Pancreas (tissue), 10 donors: ENCODE measurements at regions not wholly inside any gene's neighbourhood (a gene's known extent, or its start where the extent isn't known, plus 50 kb on each side); places are given as distances from the start of the nearest gene placed in this dataset.
A peak's percentile ranks its signal among the peaks of the same experiment; 100 is the strongest.
"Not testable (repeated sequence)": the region's sequence is repeated elsewhere in the genome, so short reads cannot be mapped to it uniquely, and the experiment has no call there.

Experiments used
- ATAC-seq, 4 donors: fragments of 200-7000 bp; cut with Tn5 transposase; one replicate each; pipeline versions ENCODE4 v1.8.0 to v1.9.1; 2020; ENCODE audit warnings: mild to moderate bottlenecking in 4 of 4, moderate library complexity in 4 of 4
- DNase-seq, 6 donors: peaks; one replicate each; pipeline ENCODE4 v3.0.0-alpha.2; 2020
- FAIRE-seq: peaks from 2 replicates; lab custom pipeline; 2012; peaks lifted over from hg19 to GRCh38; lab: Jason Lieb, UNC
- H3K27ac ChIP-seq, 4 donors: fragments of 200-600 bp; sonication (generic); 1 replicate in 3 of 4; 2 replicates in 1 of 4; pipeline versions ENCODE4 v1.5.0 to v1.8.0; 2020
- H3K27me3 ChIP-seq, 4 donors: fragments of 200-600 bp; one replicate each; pipeline ENCODE4 v1.8.0; 2021
- H3K36me3 ChIP-seq, 3 donors: fragments of 200-600 bp; sonication (generic) in 1 of 3; one replicate each; pipeline versions ENCODE4 v1.5.0 to v1.8.0; 2020 to 2021
- H3K4me1 ChIP-seq, 3 donors: fragments of 200-600 bp; one replicate each; pipeline ENCODE4 v1.8.0; 2021
- H3K4me3 ChIP-seq, 4 donors: fragments of 200-600 bp; sonication (generic) in 2 of 4; one replicate each; pipeline versions ENCODE4 v1.5.0 to v1.8.0; 2020 to 2021
- H3K9me3 ChIP-seq, 4 donors: fragments of 200-600 bp; one replicate each; pipeline ENCODE4 v1.8.0; 2021
- CTCF ChIP-seq, 4 donors: fragments of 200-600 bp; sonication (generic) in 3 of 4; IDR thresholded peaks; one replicate each; pipeline versions ENCODE4 v1.5.0 to v1.8.0; 2021; ENCODE audit warnings: antibody characterized with exemption in 4 of 4
- WGBS, 2 donors: extraction: QIAGEN DNeasy Blood & Tissue Kit; methylation state at CpG; one replicate each; pipeline ENCODE4 v1.1.7; 2013; 5-methylcytosine and 5-hydroxymethylcytosine counted together
- intact Hi-C, 3 donors: fragments of 100-400 bp; cut with DNase I; formaldehyde crosslinking; loops; one replicate each; pipeline versions ENCODE4 v1.11.1 to v1.14.2; 2022
- donor health status: healthy with polysubstance abuse.
- donor health status: DM: no; HTN: no; CAD: no; lungs with moderate emphysema.
- donor health status: DM: no; HTN: no; CAD: no.
- donor health status: control.
- donor health status: control.
- donor health status: Bipolar disorder and iron deficiency.
- donor health status: DM: yes; HTN: yes; CAD: no.
- donor health status: DM: no; HTN: no; CAD: no.
- donor health status: DM: no; HTN: no; CAD: no.
- donor health status: DM: yes; HTN: yes; CAD: no.

- Histone ChIP-seq H3K27me3 (no peaks in the 10 kb centered on the region), H3K9me3 (no peaks in the 10 kb centered on the region), H3K4me1 (no peaks in the 10 kb centered on the region), H3K4me3 (no peak overlapping the region), H3K27ac (no peak overlapping the region), H3K36me3 (no peaks in the 10 kb centered on the region)
- intact Hi-C loops, result no loop called here
- no peak for FAIRE-seq
- 72 to 80% methylated on average over 6 of the region's 6 CpGs for WGBS, 2 donors
- no peak for ATAC-seq
- DNase-seq, result no peak
- TF ChIP-seq CTCF (IDR thresholded peaks at IDR 0.05), result no peak
Measured at GRCh38 chr16:17925761-17926160, 410.8 kb downstream of the NPIPA8 start.

GRCh38 chr16:17921357-17921978 is 415.1 kb downstream of the NPIPA8 start:
- peak in 2 of 4 donors; percentile 41 to 60 for ATAC-seq
- no peak overlapping the region for H3K27ac ChIP-seq
- no peaks in the 10 kb centered on the region for H3K9me3 ChIP-seq
- intact Hi-C loops, result no loop called here
- peak in 1 of 4 donors; percentile 23 for TF ChIP-seq CTCF (IDR thresholded peaks at IDR 0.05)
- no peaks in the 10 kb centered on the region for H3K4me1 ChIP-seq
- no peaks in the 10 kb centered on the region for H3K36me3 ChIP-seq
- no peak for FAIRE-seq
- peak in 3 of 6 donors; percentile 5 to 27 (median 17) for DNase-seq
- no peak overlapping the region for H3K4me3 ChIP-seq
- H3K27me3 ChIP-seq, result no peaks in the 10 kb centered on the region
- WGBS, 2 donors, result 22 to 29% methylated on average over 2 of the region's 2 CpGs

GRCh38 chr16:17917316-17918019 is 419.1 kb downstream of the NPIPA8 start:
- ATAC-seq (no peak), FAIRE-seq (no peak), DNase-seq (no peak)
- Histone ChIP-seq H3K36me3 (no peaks in the 10 kb centered on the region), H3K27me3 (no peaks in the 10 kb centered on the region), H3K27ac (no peak overlapping the region), H3K9me3 (no peaks in the 10 kb centered on the region), H3K4me1 (no peaks in the 10 kb centered on the region), H3K4me3 (no peak overlapping the region)
- intact Hi-C loops, result no loop called here
- TF ChIP-seq CTCF (IDR thresholded peaks at IDR 0.05), result no peak
- 36 to 43% methylated on average over 3 of the region's 3 CpGs for WGBS, 2 donors

- 58 to 80% methylated on average over 5 of the region's 5 CpGs for WGBS, 2 donors
- DNase-seq, result no peak
- H3K36me3 ChIP-seq, result no peaks in the 10 kb centered on the region
- H3K27me3 ChIP-seq, result no peaks in the 10 kb centered on the region
- ATAC-seq, result no peak
- no peak overlapping the region for H3K27ac ChIP-seq
- no peak for FAIRE-seq
- TF ChIP-seq CTCF (IDR thresholded peaks at IDR 0.05), result no peak
- no peaks in the 10 kb centered on the region for H3K4me1 ChIP-seq
- no peak overlapping the region for H3K4me3 ChIP-seq
- H3K9me3 ChIP-seq, result no peaks in the 10 kb centered on the region
- intact Hi-C loops, result no loop called here
Measured at GRCh38 chr16:17915791-17916190, 420.7 kb downstream of the NPIPA8 start.

- no peak for FAIRE-seq
- Histone ChIP-seq H3K9me3 (no peaks in the 10 kb centered on the region), H3K36me3 (no peaks in the 10 kb centered on the region), H3K4me3 (no peak overlapping the region), H3K27me3 (no peaks in the 10 kb centered on the region), H3K4me1 (no peaks in the 10 kb centered on the region), H3K27ac (no peak overlapping the region)
- no peak for TF ChIP-seq CTCF (IDR thresholded peaks at IDR 0.05)
- no peak for DNase-seq
- intact Hi-C loops, result no loop called here
- no peak for ATAC-seq
- WGBS, 2 donors, result 29 to 38% methylated on average over 1 of the region's 1 CpG
Measured at GRCh38 chr16:17914168-17914567, 422.4 kb downstream of the NPIPA8 start.

- H3K4me3 ChIP-seq, H3K27ac ChIP-seq, H3K27me3 ChIP-seq, H3K4me1 ChIP-seq, H3K36me3 ChIP-seq, H3K9me3 ChIP-seq, DNase-seq, FAIRE-seq, intact Hi-C loops, ATAC-seq: not testable (repeated sequence)
- no CpG with 5 or more reads among the region's 1 CpG for WGBS, 2 donors
Measured at GRCh38 chr16:17911578-17911977, 425.0 kb downstream of the NPIPA8 start.

GRCh38 chr16:17906626-17907025 is 429.9 kb downstream of the NPIPA8 start:
- H3K4me1 ChIP-seq, H3K27me3 ChIP-seq, ATAC-seq, H3K36me3 ChIP-seq, H3K9me3 ChIP-seq, H3K4me3 ChIP-seq, intact Hi-C loops, DNase-seq, FAIRE-seq, H3K27ac ChIP-seq: not testable (repeated sequence)
- WGBS, 2 donors, result 75 to 87% methylated on average over 9 to 10 of the region's 10 CpGs
